Astrocyte (in vitro differentiated cells and primary cell): ENCODE measurements at regions not wholly inside any gene's neighbourhood (a gene's known extent, or its start where the extent isn't known, plus 50 kb on each side); places are given as distances from the start of the nearest gene placed in this dataset.

Source experiments
- EZH2 ChIP-seq: IDR thresholded peaks from 2 replicates; pipeline ENCODE4 v1.6.1; 2012; ENCODE audit warnings: mild to moderate bottlenecking, low read length, inconsistent platforms; ENCODE audit not compliant: insufficient read depth
- TF ChIP-seq, protein P1 (sequence below): IDR thresholded peaks from 2 replicates; pipeline ENCODE4 v1.5.1; 2011; ENCODE audit warnings: low read depth, mild to moderate bottlenecking, inconsistent platforms, low read length, moderate library complexity; ENCODE audit not compliant: insufficient read depth

GRCh38 chr15:29539736-29540135, 270.1 kb upstream of the NSMCE3 start:
- TF ChIP-seq, protein P1, sequence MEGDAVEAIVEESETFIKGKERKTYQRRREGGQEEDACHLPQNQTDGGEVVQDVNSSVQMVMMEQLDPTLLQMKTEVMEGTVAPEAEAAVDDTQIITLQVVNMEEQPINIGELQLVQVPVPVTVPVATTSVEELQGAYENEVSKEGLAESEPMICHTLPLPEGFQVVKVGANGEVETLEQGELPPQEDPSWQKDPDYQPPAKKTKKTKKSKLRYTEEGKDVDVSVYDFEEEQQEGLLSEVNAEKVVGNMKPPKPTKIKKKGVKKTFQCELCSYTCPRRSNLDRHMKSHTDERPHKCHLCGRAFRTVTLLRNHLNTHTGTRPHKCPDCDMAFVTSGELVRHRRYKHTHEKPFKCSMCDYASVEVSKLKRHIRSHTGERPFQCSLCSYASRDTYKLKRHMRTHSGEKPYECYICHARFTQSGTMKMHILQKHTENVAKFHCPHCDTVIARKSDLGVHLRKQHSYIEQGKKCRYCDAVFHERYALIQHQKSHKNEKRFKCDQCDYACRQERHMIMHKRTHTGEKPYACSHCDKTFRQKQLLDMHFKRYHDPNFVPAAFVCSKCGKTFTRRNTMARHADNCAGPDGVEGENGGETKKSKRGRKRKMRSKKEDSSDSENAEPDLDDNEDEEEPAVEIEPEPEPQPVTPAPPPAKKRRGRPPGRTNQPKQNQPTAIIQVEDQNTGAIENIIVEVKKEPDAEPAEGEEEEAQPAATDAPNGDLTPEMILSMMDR = no peak
- TF ChIP-seq EZH2 = no peak
